ENCODE measurements at regions not wholly inside any gene's neighbourhood (a gene's known extent, or its start where the extent isn't known, plus 50 kb on each side); places are given as distances from the start of the nearest gene placed in this dataset.

DNA sequence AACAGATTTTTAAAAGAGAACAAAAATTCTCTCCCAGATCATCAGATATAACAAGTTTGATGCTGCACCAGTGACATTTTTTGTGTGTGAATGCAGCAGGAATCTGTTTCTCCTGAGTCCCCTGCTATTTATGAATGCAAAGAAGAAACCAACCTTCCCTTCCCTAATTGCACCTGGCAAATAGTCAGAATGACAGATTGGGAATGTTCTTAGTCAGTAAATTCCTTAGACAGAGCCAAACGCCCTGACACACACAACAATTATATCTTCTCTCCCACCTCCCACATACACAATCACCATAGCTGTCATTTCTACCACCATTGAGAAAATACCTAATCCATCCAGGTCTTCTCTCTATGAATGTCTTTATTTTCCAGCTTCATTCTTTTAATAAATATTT, 174.4 kb downstream of the ALG10B start:
- TF ChIP-seq, protein P1, sequence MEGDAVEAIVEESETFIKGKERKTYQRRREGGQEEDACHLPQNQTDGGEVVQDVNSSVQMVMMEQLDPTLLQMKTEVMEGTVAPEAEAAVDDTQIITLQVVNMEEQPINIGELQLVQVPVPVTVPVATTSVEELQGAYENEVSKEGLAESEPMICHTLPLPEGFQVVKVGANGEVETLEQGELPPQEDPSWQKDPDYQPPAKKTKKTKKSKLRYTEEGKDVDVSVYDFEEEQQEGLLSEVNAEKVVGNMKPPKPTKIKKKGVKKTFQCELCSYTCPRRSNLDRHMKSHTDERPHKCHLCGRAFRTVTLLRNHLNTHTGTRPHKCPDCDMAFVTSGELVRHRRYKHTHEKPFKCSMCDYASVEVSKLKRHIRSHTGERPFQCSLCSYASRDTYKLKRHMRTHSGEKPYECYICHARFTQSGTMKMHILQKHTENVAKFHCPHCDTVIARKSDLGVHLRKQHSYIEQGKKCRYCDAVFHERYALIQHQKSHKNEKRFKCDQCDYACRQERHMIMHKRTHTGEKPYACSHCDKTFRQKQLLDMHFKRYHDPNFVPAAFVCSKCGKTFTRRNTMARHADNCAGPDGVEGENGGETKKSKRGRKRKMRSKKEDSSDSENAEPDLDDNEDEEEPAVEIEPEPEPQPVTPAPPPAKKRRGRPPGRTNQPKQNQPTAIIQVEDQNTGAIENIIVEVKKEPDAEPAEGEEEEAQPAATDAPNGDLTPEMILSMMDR (IDR thresholded peaks at IDR 0.05; ENCODE audit: low read depth, low read length) = no peak
- no peak overlapping the region for H3K4me3 ChIP-seq (replicated peaks in 1 of 2; ENCODE audit: low read depth in 2 of 2, low read length in 2 of 2)
- no peak for DNase-seq (ENCODE audit: low read depth in 2 of 2)

DNA sequence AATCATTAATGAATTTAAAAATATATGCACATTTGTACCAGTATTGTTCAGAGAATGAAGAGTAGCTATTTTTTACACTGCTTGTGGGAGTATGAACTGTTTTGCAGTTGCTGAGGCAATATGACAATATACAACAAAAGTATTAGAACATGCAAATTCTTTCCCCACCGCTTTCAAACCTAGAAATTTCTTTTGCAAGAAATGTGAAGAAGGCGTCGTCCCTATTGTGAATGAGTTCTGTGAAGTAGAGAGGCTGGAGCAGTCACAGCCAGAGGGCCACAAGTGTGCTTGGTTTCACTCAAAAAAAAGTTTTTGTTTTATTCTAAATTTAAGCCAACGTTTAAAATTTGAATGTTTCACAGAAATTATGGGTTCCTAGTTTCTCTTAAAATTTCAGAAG, 184.9 kb downstream of the ALG10B start:
- TF ChIP-seq, protein P1 (IDR thresholded peaks at IDR 0.05; ENCODE audit: low read depth, low read length) = no peak
- H3K4me3 ChIP-seq (replicated peaks in 1 of 2; ENCODE audit: low read depth in 2 of 2, low read length in 2 of 2) = no peak overlapping the region
- DNase-seq (ENCODE audit: low read depth in 2 of 2) = no peak

DNA sequence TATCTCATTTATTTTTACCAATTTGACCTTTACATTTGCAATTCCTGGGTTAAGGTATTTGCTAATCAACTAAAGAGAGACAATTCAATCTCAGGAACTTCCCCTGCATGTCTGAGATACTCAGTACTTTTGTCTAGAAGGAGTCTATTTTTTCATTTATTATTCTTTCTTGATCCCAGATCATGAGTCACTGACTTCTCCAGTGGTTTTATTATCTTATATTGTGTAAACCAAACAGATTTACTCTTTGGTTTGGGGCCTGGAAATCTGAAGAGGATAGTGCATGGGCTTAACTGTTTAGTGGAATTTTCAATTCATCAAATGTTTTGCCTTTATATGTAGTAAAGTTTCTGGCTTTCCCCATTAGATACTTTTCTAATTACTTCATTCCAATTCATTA, 185.4 kb downstream of the ALG10B start:
- H3K4me3 ChIP-seq (replicated peaks in 1 of 2; ENCODE audit: low read depth in 2 of 2, low read length in 2 of 2) = no peak overlapping the region
- TF ChIP-seq, protein P1 (IDR thresholded peaks at IDR 0.05; ENCODE audit: low read depth, low read length) = no peak
- peak in 1 of 2 donors; percentile 6 for DNase-seq (ENCODE audit: low read depth in 2 of 2)

GRCh38 chr12:38502415-38502814, 185.8 kb downstream of the ALG10B start:
- TF ChIP-seq, protein P1 (IDR thresholded peaks at IDR 0.05; ENCODE audit: low read depth, low read length) = no peak
- H3K4me3 ChIP-seq (replicated peaks in 1 of 2; ENCODE audit: low read depth in 2 of 2, low read length in 2 of 2) = no peak overlapping the region
- no peak for DNase-seq (ENCODE audit: low read depth in 2 of 2)

DNA sequence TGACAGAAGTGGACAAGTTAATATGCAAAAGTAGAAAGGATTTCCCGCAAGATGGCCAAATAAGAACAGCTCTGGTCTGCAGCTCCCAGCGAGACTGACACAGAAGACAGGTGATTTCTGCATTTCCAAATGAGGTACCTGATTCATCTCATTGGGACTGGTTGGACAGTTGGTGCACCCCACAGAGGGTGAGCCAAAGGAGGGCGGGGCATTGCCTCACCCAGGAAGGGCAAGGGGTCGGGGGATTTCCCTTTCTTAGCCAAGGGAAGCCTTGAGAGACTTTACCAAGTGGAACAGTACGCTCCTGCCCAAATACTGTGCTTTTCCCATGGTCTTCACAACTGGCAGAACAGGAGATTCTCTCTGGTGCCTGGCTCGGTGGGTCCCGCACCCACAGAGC, 191.3 kb downstream of the ALG10B start:
- TF ChIP-seq, protein P1 (IDR thresholded peaks at IDR 0.05; ENCODE audit: low read depth, low read length) = no peak
- H3K4me3 ChIP-seq (replicated peaks in 1 of 2; ENCODE audit: low read depth in 2 of 2, low read length in 2 of 2) = no peak overlapping the region
- DNase-seq (ENCODE audit: low read depth in 2 of 2) = no peak

GRCh38 chr12:38508246-38508645, 191.7 kb downstream of the ALG10B start:
- H3K4me3 ChIP-seq (replicated peaks in 1 of 2; ENCODE audit: low read depth in 2 of 2, low read length in 2 of 2) = no peak overlapping the region
- TF ChIP-seq, protein P1 (IDR thresholded peaks at IDR 0.05; ENCODE audit: low read depth, low read length) = no peak
- no peak for DNase-seq (ENCODE audit: low read depth in 2 of 2)

GRCh38 chr12:38515912-38516311, 199.3 kb downstream of the ALG10B start:
- H3K4me3 ChIP-seq (replicated peaks in 1 of 2; ENCODE audit: low read depth in 2 of 2, low read length in 2 of 2) = no peak overlapping the region
- DNase-seq (ENCODE audit: low read depth in 2 of 2) = no peak
- TF ChIP-seq, protein P1 (IDR thresholded peaks at IDR 0.05; ENCODE audit: low read depth, low read length) = no peak
